Prostate gland (tissue), 2 donors: ENCODE measurements at regions not wholly inside any gene's neighbourhood (a gene's known extent, or its start where the extent isn't known, plus 50 kb on each side); places are given as distances from the start of the nearest gene placed in this dataset.

Source experiments
- DNase-seq: peaks from one replicate; pipeline ENCODE4 v3.0.0-alpha.2; 2019; ENCODE audit warnings: low spot score
- H3K27ac ChIP-seq, 2 donors: fragments of 200-600 bp; sonication (generic); 2 replicates each; pipeline ENCODE4 v1.5.1; 2017 to 2019
- H3K27me3 ChIP-seq: fragments of 200-600 bp; sonication (generic); replicated peaks from 2 replicates; pipeline ENCODE4 v1.5.1; 2019; ENCODE audit not compliant: insufficient read depth
- H3K36me3 ChIP-seq, 2 donors: fragments of 200-600 bp; sonication (generic); 1 replicate in 1 of 2; 2 replicates in 1 of 2; pipeline versions ENCODE4 v1.5.1 to v1.8.1; 2017 to 2019
- H3K4me1 ChIP-seq: fragments of 200-600 bp; sonication (generic); replicated peaks from 2 replicates; pipeline ENCODE4 v1.5.1; 2019
- H3K4me3 ChIP-seq, 2 donors: fragments of 200-600 bp; sonication (generic); 2 replicates each; pipeline ENCODE4 v1.5.1; 2017 to 2019
- H3K9me3 ChIP-seq: fragments of 200-600 bp; sonication (generic); 2 replicates; pipeline ENCODE4 v1.5.1; 2017
- CTCF ChIP-seq, 4 experiments: fragments of 200-600 bp in 2 of 4; fragments of 450-650 bp in 2 of 4; sonication (generic) in 2 of 4; IDR thresholded peaks; 1 replicate in 3 of 4; 2 replicates in 1 of 4; pipeline ENCODE4 v1.5.1; 2016 to 2019; ENCODE audit warnings: antibody characterized with exemption in 4 of 4, mild to moderate bottlenecking in 2 of 4, moderate library complexity in 2 of 4
- POLR2A ChIP-seq: fragments of 450-650 bp; IDR thresholded peaks from one replicate; pipeline ENCODE4 v1.6.1; 2016; ENCODE audit warnings: antibody characterized with exemption, mild to moderate bottlenecking
- POLR2AphosphoS5 ChIP-seq: sonication (generic); formaldehyde crosslinking; IDR thresholded peaks from one replicate; pipeline ENCODE4 v1.6.1; 2017; ENCODE audit warnings: antibody characterized with exemption
- WGBS: methylation state at CpG from one replicate; pipeline ENCODE4 v1.1.5; 2018; 5-methylcytosine and 5-hydroxymethylcytosine counted together
- intact Hi-C: fragments of 100-400 bp; cut with DNase I; formaldehyde crosslinking; loops from one replicate; pipeline ENCODE4 v1.14.2; 2022

- no peaks in the 10 kb centered on the region for H3K4me1 ChIP-seq
- no peak overlapping the region for H3K4me3 ChIP-seq
- H3K9me3 ChIP-seq, result no peaks in the 10 kb centered on the region
- TF ChIP-seq POLR2AphosphoS5 (no peak), CTCF (IDR thresholded peaks at IDR 0.05) (no peak), POLR2A (no peak)
- H3K27ac ChIP-seq, result no peak overlapping the region
- no peak for DNase-seq
- intact Hi-C loops, result no loop called here
- WGBS, result 62% methylated on average over 1 of the region's 1 CpG
- H3K36me3 ChIP-seq, result no peaks in the 10 kb centered on the region
- no peaks in the 10 kb centered on the region for H3K27me3 ChIP-seq
These were observed 576.1 kb downstream of the NOVA1 start for GRCh38 chr14:26021759-26022158.

GRCh38 chr14:26017270-26017669, 580.6 kb downstream of the NOVA1 start:
- no peaks in the 10 kb centered on the region for H3K27me3 ChIP-seq
- H3K4me1 ChIP-seq, result no peaks in the 10 kb centered on the region
- H3K36me3 ChIP-seq, result no peaks in the 10 kb centered on the region
- WGBS, result 87% methylated on average over 4 of the region's 4 CpGs
- DNase-seq, result no peak
- TF ChIP-seq CTCF (IDR thresholded peaks at IDR 0.05) (no peak), POLR2A (no peak), POLR2AphosphoS5 (no peak)
- intact Hi-C loops, result no loop called here
- H3K4me3 ChIP-seq, result no peak overlapping the region
- no peak overlapping the region for H3K27ac ChIP-seq
- no peaks in the 10 kb centered on the region for H3K9me3 ChIP-seq

- intact Hi-C loops, result no loop called here
- no peaks in the 10 kb centered on the region for H3K4me1 ChIP-seq
- DNase-seq, result no peak
- no peak overlapping the region for H3K27ac ChIP-seq
- no peak overlapping the region for H3K4me3 ChIP-seq
- 51% methylated on average over 2 of the region's 2 CpGs for WGBS
- H3K36me3 ChIP-seq, result no peaks in the 10 kb centered on the region
- H3K27me3 ChIP-seq, result no peaks in the 10 kb centered on the region
- no peak for TF ChIP-seq POLR2A
- H3K9me3 ChIP-seq, result no peaks in the 10 kb centered on the region
These were observed 589.5 kb downstream of the NOVA1 start for GRCh38 chr14:26008290-26008689.

- WGBS, result 92% methylated on average over 2 of the region's 2 CpGs
- intact Hi-C loops, result no loop called here
- H3K4me1 ChIP-seq, result no peaks in the 10 kb centered on the region
- TF ChIP-seq POLR2A (no peak), POLR2AphosphoS5 (no peak), CTCF (IDR thresholded peaks at IDR 0.05) (no peak)
- DNase-seq, result no peak
- H3K36me3 ChIP-seq, result no peaks in the 10 kb centered on the region
- H3K27ac ChIP-seq, result no peak overlapping the region
- H3K4me3 ChIP-seq, result no peak overlapping the region
- H3K9me3 ChIP-seq, result no peaks in the 10 kb centered on the region
- H3K27me3 ChIP-seq, result no peaks in the 10 kb centered on the region
These were observed 593.5 kb downstream of the NOVA1 start for GRCh38 chr14:26004342-26004741.

GRCh38 chr14:25993830-25994229, 604.0 kb downstream of the NOVA1 start:
- no peaks in the 10 kb centered on the region for H3K36me3 ChIP-seq
- H3K4me3 ChIP-seq, result no peak overlapping the region
- DNase-seq, result no peak
- no peaks in the 10 kb centered on the region for H3K9me3 ChIP-seq
- intact Hi-C loops, result no loop called here
- no peaks in the 10 kb centered on the region for H3K4me1 ChIP-seq
- TF ChIP-seq POLR2AphosphoS5 (no peak), POLR2A (no peak), CTCF (IDR thresholded peaks at IDR 0.05) (no peak)
- no peak overlapping the region for H3K27ac ChIP-seq
- no peaks in the 10 kb centered on the region for H3K27me3 ChIP-seq
